GM20431 (cell line): ENCODE measurements at regions not wholly inside any gene's neighbourhood (a gene's known extent, or its start where the extent isn't known, plus 50 kb on each side); places are given as distances from the start of the nearest gene placed in this dataset.
"Not testable (repeated sequence)": the region's sequence is repeated elsewhere in the genome, so short reads cannot be mapped to it uniquely, and the experiment has no call there.

ENCODE experiments used
- in situ Hi-C: fragments of 300-500 bp; cut with MseI, MboI; formaldehyde crosslinking; loops from one replicate; pipeline ENCODE4 v1.15.0; 2020; ENCODE audit warnings: low sequenced_read_pairs; ENCODE audit not compliant: unreplicated experiment

- in situ Hi-C loops = no loop called here
These were observed 112.2 kb upstream of the HEY2 start for GRCh38 chr6:125637207-125637606.

GRCh38 chr6:125639466-125640020 is 109.9 kb upstream of the HEY2 start:
- in situ Hi-C loops = no loop called here

- in situ Hi-C loops = no loop called here
These were observed 108.8 kb upstream of the HEY2 start for GRCh38 chr6:125640441-125641150.

- in situ Hi-C loops = not testable (repeated sequence)
These were observed 105.3 kb upstream of the HEY2 start for GRCh38 chr6:125643967-125644661.

- in situ Hi-C loops = no loop called here
These were observed 102.0 kb upstream of the HEY2 start for GRCh38 chr6:125647391-125647790.

GRCh38 chr6:125653752-125654151 is 95.7 kb upstream of the HEY2 start:
- in situ Hi-C loops = not testable (repeated sequence)

- in situ Hi-C loops = no loop called here
These were observed 93.9 kb upstream of the HEY2 start for GRCh38 chr6:125655511-125655910.

GRCh38 chr6:125656287-125656870 is 93.1 kb upstream of the HEY2 start:
- in situ Hi-C loops = no loop called here

GRCh38 chr6:125658136-125658535 is 91.3 kb upstream of the HEY2 start:
- in situ Hi-C loops = no loop called here

- in situ Hi-C loops = no loop called here
These were observed 90.5 kb upstream of the HEY2 start for GRCh38 chr6:125658759-125659431.

GRCh38 chr6:125659887-125660286 is 89.5 kb upstream of the HEY2 start:
- in situ Hi-C loops = no loop called here

GRCh38 chr6:125662296-125662695 is 87.1 kb upstream of the HEY2 start:
- in situ Hi-C loops = no loop called here

- in situ Hi-C loops = no loop called here
These were observed 84.1 kb upstream of the HEY2 start for GRCh38 chr6:125665295-125665814.

GRCh38 chr6:125667326-125667725 is 82.1 kb upstream of the HEY2 start:
- in situ Hi-C loops = no loop called here

GRCh38 chr6:125668071-125668470 is 81.4 kb upstream of the HEY2 start:
- in situ Hi-C loops = no loop called here

GRCh38 chr6:125670568-125670967 is 78.9 kb upstream of the HEY2 start:
- in situ Hi-C loops = no loop called here

GRCh38 chr6:125671323-125671722 is 78.1 kb upstream of the HEY2 start:
- in situ Hi-C loops = no loop called here

- in situ Hi-C loops = no loop called here
These were observed 75.2 kb upstream of the HEY2 start for GRCh38 chr6:125674230-125674629.

GRCh38 chr6:125678601-125679000 is 70.8 kb upstream of the HEY2 start:
- in situ Hi-C loops = no loop called here

- in situ Hi-C loops = no loop called here
These were observed 70.3 kb upstream of the HEY2 start for GRCh38 chr6:125679128-125679527.
